Cardiac muscle cell (in vitro differentiated cells and primary cell): ENCODE measurements at regions not wholly inside any gene's neighbourhood (a gene's known extent, or its start where the extent isn't known, plus 50 kb on each side); places are given as distances from the start of the nearest gene placed in this dataset.

Experiments
- DNase-seq, 2 donors: peaks; one replicate each; pipeline versions ENCODE4 v3.0.0 to v3.0.0-alpha.2; 2010 to 2017; ENCODE audit warnings: low read depth in 1 of 2, low spot score in 1 of 2
- H3K27ac ChIP-seq: fragments of 200-600 bp; sonication (generic); 2 replicates; pipeline ENCODE4 v1.5.1; 2016
- H3K27me3 ChIP-seq: fragments of 200-600 bp; sonication (generic); 2 replicates; pipeline ENCODE4 v1.6.0; 2016; ENCODE audit warnings: control low read depth
- H3K36me3 ChIP-seq: fragments of 200-600 bp; sonication (generic); 2 replicates; pipeline ENCODE4 v1.5.1; 2016; ENCODE audit warnings: control low read depth
- H3K4me1 ChIP-seq: fragments of 200-600 bp; sonication (generic); 2 replicates; pipeline ENCODE4 v1.8.1; 2017; ENCODE audit warnings: low read depth, mild to moderate bottlenecking, mixed run types
- H3K4me3 ChIP-seq: fragments of 200-600 bp; sonication (generic); 2 replicates; pipeline ENCODE4 v1.5.1; 2016; ENCODE audit warnings: mild to moderate bottlenecking
- H3K9me3 ChIP-seq: fragments of 200-600 bp; sonication (generic); 2 replicates; pipeline ENCODE4 v1.5.1; 2017; ENCODE audit warnings: low read depth, mild to moderate bottlenecking, control low read depth
- TF ChIP-seq, protein P1 (sequence below): IDR thresholded peaks from 2 replicates; pipeline ENCODE4 v1.5.1; 2012; ENCODE audit warnings: low read depth, mild to moderate bottlenecking, low read length

DNA sequence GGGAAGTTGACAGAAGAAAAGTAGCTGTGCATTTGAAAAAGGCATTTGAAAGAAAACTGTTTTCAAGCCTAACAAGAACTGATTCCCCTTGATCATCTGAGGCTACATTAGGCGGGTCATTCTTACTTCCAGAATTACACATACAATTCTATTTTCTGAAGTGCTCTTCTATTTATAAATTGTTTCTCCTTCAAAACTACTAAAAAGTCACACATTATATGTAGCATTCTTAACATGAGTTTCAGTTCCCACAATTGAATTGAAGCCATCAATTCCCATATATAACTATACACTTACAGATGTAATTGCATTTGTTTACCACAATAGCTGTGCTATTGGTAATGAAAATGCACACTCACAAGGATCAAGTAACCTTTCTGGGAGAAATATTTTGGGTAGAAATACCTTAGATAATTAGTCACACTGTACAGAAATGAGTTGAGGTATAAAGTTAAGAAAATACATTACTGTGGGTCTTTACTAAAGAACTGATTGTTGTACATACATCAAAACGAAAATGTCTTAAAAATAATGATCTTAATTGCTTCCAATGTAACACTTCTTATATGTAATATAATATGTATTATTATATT is 1688.0 kb upstream of the AGA start:
- TF ChIP-seq, protein P1, sequence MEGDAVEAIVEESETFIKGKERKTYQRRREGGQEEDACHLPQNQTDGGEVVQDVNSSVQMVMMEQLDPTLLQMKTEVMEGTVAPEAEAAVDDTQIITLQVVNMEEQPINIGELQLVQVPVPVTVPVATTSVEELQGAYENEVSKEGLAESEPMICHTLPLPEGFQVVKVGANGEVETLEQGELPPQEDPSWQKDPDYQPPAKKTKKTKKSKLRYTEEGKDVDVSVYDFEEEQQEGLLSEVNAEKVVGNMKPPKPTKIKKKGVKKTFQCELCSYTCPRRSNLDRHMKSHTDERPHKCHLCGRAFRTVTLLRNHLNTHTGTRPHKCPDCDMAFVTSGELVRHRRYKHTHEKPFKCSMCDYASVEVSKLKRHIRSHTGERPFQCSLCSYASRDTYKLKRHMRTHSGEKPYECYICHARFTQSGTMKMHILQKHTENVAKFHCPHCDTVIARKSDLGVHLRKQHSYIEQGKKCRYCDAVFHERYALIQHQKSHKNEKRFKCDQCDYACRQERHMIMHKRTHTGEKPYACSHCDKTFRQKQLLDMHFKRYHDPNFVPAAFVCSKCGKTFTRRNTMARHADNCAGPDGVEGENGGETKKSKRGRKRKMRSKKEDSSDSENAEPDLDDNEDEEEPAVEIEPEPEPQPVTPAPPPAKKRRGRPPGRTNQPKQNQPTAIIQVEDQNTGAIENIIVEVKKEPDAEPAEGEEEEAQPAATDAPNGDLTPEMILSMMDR = no peak
- peaks cover 16% of the 10 kb centered on the region for H3K4me1 ChIP-seq
- no peak overlapping the region for H3K27ac ChIP-seq
- no peak for DNase-seq
- no peaks in the 10 kb centered on the region for H3K36me3 ChIP-seq
- H3K27me3 ChIP-seq = no peaks in the 10 kb centered on the region
- no peak overlapping the region for H3K4me3 ChIP-seq
- no peaks in the 10 kb centered on the region for H3K9me3 ChIP-seq

DNA sequence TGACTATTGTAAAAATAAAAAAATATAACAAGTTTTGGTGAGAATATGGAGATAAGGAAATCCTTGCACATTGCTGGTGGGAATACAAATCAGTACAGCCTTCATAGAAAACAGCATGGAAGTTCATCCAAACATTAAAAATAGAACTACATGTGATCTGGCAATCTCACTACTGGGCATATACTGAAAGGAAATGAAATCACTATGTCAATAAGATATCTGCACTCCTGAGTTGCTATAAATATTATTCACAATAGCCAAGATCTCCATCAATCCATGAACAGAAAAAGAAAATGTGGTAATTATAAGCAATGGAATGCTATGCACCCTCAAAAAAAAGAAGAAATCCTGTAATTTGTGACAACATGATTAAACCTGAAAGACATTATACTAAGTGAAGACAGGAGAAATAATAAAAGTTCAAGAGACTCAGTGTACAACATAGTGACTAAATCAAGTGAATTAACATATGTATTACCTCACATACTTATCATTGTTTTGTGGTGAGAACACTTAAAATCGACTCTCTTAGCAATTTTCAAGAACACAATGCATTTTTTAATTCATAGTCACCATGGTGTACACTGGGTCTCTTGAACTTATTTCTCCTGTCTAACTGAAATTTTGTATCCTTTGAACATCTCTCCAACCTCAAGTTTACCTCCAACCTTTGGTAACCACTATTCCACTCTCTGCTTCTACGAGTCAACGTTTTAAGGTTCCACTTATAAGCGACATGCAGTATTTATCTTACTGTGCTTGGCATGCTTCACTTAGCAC is 1703.7 kb upstream of the AGA start:
- TF ChIP-seq, protein P1 = no peak
- DNase-seq = no peak
- Histone ChIP-seq H3K27me3 (no peaks in the 10 kb centered on the region), H3K4me1 (no peaks in the 10 kb centered on the region), H3K4me3 (no peak overlapping the region), H3K36me3 (no peaks in the 10 kb centered on the region), H3K27ac (no peak overlapping the region), H3K9me3 (no peaks in the 10 kb centered on the region)

DNA sequence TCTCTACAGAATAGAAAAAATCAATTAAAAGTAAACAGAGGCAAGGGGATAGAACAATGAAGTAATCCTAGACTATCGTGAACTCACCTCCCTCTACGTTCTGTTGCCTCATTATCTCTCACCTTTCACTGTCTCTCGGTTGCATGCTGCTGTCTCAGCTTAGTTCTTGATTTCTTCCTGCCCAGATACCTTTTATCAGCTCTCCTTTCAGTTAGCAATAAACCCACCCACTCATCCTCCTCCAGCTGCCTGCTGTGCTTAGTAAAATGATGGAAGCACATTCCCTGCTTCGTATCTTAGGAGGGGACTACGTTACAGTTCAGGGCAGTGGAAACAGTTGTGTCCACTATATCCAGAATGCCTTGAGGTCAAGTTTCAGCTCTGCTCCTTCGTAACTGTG is 1709.5 kb upstream of the AGA start:
- no peak for DNase-seq
- no peaks in the 10 kb centered on the region for H3K27me3 ChIP-seq
- TF ChIP-seq, protein P1 = no peak

DNA sequence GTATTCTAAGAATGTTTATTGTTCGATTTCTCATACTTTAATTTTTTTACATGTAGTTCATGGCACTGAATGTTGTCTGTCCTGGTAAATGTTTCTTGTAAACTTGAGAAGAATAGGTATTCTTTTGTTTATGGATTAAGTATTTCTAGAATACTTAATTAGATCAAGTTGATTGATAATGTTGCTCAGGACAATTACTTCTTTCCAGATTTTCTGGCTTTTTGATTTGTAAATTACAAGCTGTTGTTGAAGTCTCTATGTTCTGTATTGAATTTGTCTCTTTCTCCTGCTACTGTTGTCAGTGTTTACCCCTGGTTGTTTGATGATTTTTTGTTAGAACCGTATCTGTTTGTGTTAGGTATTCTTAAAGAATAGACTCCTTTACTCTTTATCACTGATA is 1720.9 kb upstream of the AGA start:
- TF ChIP-seq, protein P1 = no peak

More for the DNA sequence above, 1709.5 kb upstream of the AGA start:
- Histone ChIP-seq H3K4me1 (peaks cover 9% of the 10 kb centered on the region), H3K9me3 (no peaks in the 10 kb centered on the region), H3K4me3 (no peak overlapping the region), H3K27ac (peak overlapping the region; percentile 57), H3K36me3 (no peaks in the 10 kb centered on the region)

DNA sequence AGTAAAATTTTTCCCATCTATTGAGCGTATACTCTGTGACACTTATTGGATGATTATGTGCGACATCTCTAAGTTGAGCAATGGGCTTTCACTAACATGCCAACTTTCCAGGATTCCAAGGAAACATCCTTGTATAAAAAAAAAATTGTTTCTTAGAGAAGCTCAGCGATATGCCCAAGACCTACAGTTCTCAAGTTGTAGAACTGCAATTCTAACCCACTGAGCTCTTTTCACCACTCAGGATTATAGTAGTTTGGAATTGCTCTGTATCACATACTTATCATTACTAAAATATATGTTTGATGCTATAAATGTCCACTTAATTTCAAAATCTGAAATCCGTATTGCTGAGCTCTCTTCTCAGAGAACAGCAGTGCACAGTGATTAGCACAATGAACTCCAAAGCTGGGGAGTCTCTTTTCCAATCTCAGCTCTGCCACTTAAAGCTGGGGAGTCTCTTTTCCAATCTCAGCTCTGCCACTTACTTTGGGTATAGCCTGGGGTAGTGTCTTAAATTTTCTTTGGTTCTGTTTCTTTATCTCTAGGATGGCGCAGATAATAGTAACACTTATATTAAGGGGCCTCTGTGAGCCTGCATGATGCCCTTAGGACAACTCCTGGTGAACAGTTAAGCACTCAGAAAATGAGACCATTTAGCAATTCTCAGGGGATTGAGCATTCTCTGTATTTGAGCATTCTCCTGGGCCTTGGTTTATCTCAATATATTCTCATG is 1722.2 kb upstream of the AGA start:
- TF ChIP-seq, protein P1 = no peak
- no peak for DNase-seq
- no peak overlapping the region for H3K27ac ChIP-seq
- peaks cover 14% of the 10 kb centered on the region for H3K4me1 ChIP-seq
- H3K9me3 ChIP-seq = no peaks in the 10 kb centered on the region
- no peak overlapping the region for H3K4me3 ChIP-seq
- H3K27me3 ChIP-seq = peaks cover 4% of the 10 kb centered on the region
- H3K36me3 ChIP-seq = no peaks in the 10 kb centered on the region

More for the DNA sequence above, 1720.9 kb upstream of the AGA start:
- Histone ChIP-seq H3K27ac (no peak overlapping the region), H3K36me3 (no peaks in the 10 kb centered on the region), H3K27me3 (no peaks in the 10 kb centered on the region), H3K4me3 (no peak overlapping the region), H3K9me3 (no peaks in the 10 kb centered on the region), H3K4me1 (peaks cover 14% of the 10 kb centered on the region)
- DNase-seq = no peak
